GM23338 (cell line): ENCODE measurements at regions not wholly inside any gene's neighbourhood (a gene's known extent, or its start where the extent isn't known, plus 50 kb on each side); places are given as distances from the start of the nearest gene placed in this dataset.

Experiments used
- ATAC-seq: fragments of 200-7000 bp; cut with Tn5 transposase; 3 replicates; pipeline ENCODE4 v1.9.1; 2020
- DNase-seq: peaks from one replicate; pipeline ENCODE4 v3.0.0-alpha.2; 2015; ENCODE audit warnings: low spot score
- H2AFZ ChIP-seq: fragments of 200-600 bp; sonication (generic); 2 replicates; pipeline ENCODE4 v1.8.0; 2016; ENCODE audit warnings: antibody characterized with exemption, mild to moderate bottlenecking, moderate library complexity
- H3F3A ChIP-seq: fragments of 200-600 bp; sonication (generic); replicated peaks from 2 replicates; pipeline ENCODE4 v1.8.0; 2017; ENCODE audit warnings: antibody characterized with exemption, mixed run types, low read depth
- H3K27ac ChIP-seq: fragments of 200-600 bp; sonication (generic); 2 replicates; pipeline ENCODE4 v1.6.1; 2016; ENCODE audit warnings: low read depth
- H3K27me3 ChIP-seq: fragments of 200-600 bp; sonication (generic); 2 replicates; pipeline ENCODE4 v1.8.0; 2016; ENCODE audit warnings: mild to moderate bottlenecking, mixed run types, moderate library complexity; ENCODE audit not compliant: insufficient read depth
- H3K36me3 ChIP-seq: fragments of 200-600 bp; sonication (generic); 2 replicates; pipeline ENCODE4 v1.8.0; 2016; ENCODE audit warnings: mild to moderate bottlenecking; ENCODE audit not compliant: insufficient read depth
- H3K4me1 ChIP-seq: fragments of 200-600 bp; sonication (generic); 2 replicates; pipeline ENCODE4 v1.8.0; 2016; ENCODE audit warnings: mild to moderate bottlenecking, moderate library complexity; ENCODE audit not compliant: insufficient read depth
- H3K4me2 ChIP-seq: fragments of 200-600 bp; sonication (generic); 2 replicates; pipeline ENCODE4 v1.7.1; 2017; ENCODE audit warnings: mixed run types
- H3K4me3 ChIP-seq: fragments of 200-600 bp; sonication (generic); 2 replicates; pipeline ENCODE4 v1.6.1; 2016; ENCODE audit warnings: mixed run types
- H3K79me2 ChIP-seq: fragments of 200-600 bp; sonication (generic); replicated peaks from 2 replicates; pipeline ENCODE4 v1.8.0; 2017; ENCODE audit warnings: mild to moderate bottlenecking; ENCODE audit not compliant: insufficient read depth
- H3K9me2 ChIP-seq: fragments of 200-600 bp; sonication (generic); 2 replicates; pipeline ENCODE4 v1.8.0; 2017; ENCODE audit not compliant: insufficient read depth
- H4K20me1 ChIP-seq: fragments of 200-600 bp; sonication (generic); replicated peaks from 2 replicates; pipeline ENCODE4 v1.8.0; 2017; ENCODE audit warnings: mild to moderate bottlenecking; ENCODE audit not compliant: insufficient read depth
- H3K27ac Mint-ChIP-seq: 2 replicates; pipeline ENCODE4 v1.8.0; 2020; ENCODE audit warnings: inconsistent platforms, mild to moderate bottlenecking, moderate library complexity, mixed read lengths
- H3K27me3 Mint-ChIP-seq: 3 replicates; pipeline ENCODE4 v1.8.0; 2022; ENCODE audit warnings: low read depth, mild to moderate bottlenecking, moderate library complexity, mixed read lengths, inconsistent platforms; ENCODE audit not compliant: insufficient read depth, poor library complexity
- H3K36me3 Mint-ChIP-seq: 3 replicates; pipeline ENCODE4 v1.8.0; 2021; ENCODE audit warnings: low read depth, mild to moderate bottlenecking, inconsistent platforms, moderate library complexity, mixed read lengths
- H3K4me1 Mint-ChIP-seq: 3 replicates; pipeline ENCODE4 v1.8.0; 2020; ENCODE audit warnings: mild to moderate bottlenecking, inconsistent platforms, mixed read lengths
- H3K4me3 Mint-ChIP-seq: 3 replicates; pipeline ENCODE4 v1.8.0; 2021; ENCODE audit warnings: moderate library complexity, mild to moderate bottlenecking, inconsistent platforms, mixed read lengths
- H3K9me3 Mint-ChIP-seq: 3 replicates; pipeline ENCODE4 v1.8.0; 2020; ENCODE audit warnings: moderate library complexity, mild to moderate bottlenecking, inconsistent platforms, mixed read lengths
- EZH2 ChIP-seq: fragments of 200-600 bp; sonication (generic); IDR thresholded peaks from one replicate; pipeline ENCODE4 v1.8.0; 2017; ENCODE audit warnings: antibody characterized with exemption, mild to moderate bottlenecking, low read depth; ENCODE audit not compliant: unreplicated experiment
- JUNB ChIP-seq: IDR thresholded peaks from one replicate; pipeline ENCODE4 v1.6.1; 2016; ENCODE audit warnings: antibody characterized with exemption; ENCODE audit not compliant: unreplicated experiment
- NANOG ChIP-seq: IDR thresholded peaks from 2 replicates; pipeline ENCODE4 v1.6.1; 2016; ENCODE audit warnings: antibody characterized with exemption, borderline replicate concordance
- STAT1 ChIP-seq: IDR thresholded peaks from one replicate; pipeline ENCODE4 v1.6.1; 2016; ENCODE audit warnings: antibody characterized with exemption; ENCODE audit not compliant: unreplicated experiment
- TF ChIP-seq, protein P1 (sequence below): fragments of 250-450 bp; sonication (Bioruptor Pico); IDR thresholded peaks from 2 replicates; pipeline ENCODE4 v1.5.0; 2020; ENCODE audit warnings: mild to moderate bottlenecking, moderate library complexity
- TF ChIP-seq, protein P2 (sequence below): IDR thresholded peaks from 2 replicates; pipeline ENCODE4 v1.6.1; 2016; ENCODE audit warnings: antibody characterized with exemption

DNA sequence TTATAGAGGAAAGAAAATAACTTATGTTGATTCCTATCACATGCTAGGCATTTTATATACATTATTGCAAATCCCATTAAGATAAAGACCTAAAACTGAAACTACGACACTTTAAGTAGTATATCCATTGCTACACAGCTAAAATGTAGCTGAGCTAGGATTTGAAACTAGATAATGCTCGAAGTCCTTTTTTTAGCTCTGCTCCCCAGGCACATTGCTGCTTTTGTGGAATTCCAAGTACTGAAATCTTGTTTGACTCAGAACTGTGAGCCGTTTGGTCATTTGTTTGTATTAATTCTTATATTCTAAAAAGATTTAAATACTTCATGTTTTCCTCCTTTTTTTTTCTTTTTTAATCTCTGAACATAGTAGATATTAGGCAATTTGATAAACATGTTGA, 644.8 kb downstream of the HACE1 start (continued):
- TF ChIP-seq, protein P1, sequence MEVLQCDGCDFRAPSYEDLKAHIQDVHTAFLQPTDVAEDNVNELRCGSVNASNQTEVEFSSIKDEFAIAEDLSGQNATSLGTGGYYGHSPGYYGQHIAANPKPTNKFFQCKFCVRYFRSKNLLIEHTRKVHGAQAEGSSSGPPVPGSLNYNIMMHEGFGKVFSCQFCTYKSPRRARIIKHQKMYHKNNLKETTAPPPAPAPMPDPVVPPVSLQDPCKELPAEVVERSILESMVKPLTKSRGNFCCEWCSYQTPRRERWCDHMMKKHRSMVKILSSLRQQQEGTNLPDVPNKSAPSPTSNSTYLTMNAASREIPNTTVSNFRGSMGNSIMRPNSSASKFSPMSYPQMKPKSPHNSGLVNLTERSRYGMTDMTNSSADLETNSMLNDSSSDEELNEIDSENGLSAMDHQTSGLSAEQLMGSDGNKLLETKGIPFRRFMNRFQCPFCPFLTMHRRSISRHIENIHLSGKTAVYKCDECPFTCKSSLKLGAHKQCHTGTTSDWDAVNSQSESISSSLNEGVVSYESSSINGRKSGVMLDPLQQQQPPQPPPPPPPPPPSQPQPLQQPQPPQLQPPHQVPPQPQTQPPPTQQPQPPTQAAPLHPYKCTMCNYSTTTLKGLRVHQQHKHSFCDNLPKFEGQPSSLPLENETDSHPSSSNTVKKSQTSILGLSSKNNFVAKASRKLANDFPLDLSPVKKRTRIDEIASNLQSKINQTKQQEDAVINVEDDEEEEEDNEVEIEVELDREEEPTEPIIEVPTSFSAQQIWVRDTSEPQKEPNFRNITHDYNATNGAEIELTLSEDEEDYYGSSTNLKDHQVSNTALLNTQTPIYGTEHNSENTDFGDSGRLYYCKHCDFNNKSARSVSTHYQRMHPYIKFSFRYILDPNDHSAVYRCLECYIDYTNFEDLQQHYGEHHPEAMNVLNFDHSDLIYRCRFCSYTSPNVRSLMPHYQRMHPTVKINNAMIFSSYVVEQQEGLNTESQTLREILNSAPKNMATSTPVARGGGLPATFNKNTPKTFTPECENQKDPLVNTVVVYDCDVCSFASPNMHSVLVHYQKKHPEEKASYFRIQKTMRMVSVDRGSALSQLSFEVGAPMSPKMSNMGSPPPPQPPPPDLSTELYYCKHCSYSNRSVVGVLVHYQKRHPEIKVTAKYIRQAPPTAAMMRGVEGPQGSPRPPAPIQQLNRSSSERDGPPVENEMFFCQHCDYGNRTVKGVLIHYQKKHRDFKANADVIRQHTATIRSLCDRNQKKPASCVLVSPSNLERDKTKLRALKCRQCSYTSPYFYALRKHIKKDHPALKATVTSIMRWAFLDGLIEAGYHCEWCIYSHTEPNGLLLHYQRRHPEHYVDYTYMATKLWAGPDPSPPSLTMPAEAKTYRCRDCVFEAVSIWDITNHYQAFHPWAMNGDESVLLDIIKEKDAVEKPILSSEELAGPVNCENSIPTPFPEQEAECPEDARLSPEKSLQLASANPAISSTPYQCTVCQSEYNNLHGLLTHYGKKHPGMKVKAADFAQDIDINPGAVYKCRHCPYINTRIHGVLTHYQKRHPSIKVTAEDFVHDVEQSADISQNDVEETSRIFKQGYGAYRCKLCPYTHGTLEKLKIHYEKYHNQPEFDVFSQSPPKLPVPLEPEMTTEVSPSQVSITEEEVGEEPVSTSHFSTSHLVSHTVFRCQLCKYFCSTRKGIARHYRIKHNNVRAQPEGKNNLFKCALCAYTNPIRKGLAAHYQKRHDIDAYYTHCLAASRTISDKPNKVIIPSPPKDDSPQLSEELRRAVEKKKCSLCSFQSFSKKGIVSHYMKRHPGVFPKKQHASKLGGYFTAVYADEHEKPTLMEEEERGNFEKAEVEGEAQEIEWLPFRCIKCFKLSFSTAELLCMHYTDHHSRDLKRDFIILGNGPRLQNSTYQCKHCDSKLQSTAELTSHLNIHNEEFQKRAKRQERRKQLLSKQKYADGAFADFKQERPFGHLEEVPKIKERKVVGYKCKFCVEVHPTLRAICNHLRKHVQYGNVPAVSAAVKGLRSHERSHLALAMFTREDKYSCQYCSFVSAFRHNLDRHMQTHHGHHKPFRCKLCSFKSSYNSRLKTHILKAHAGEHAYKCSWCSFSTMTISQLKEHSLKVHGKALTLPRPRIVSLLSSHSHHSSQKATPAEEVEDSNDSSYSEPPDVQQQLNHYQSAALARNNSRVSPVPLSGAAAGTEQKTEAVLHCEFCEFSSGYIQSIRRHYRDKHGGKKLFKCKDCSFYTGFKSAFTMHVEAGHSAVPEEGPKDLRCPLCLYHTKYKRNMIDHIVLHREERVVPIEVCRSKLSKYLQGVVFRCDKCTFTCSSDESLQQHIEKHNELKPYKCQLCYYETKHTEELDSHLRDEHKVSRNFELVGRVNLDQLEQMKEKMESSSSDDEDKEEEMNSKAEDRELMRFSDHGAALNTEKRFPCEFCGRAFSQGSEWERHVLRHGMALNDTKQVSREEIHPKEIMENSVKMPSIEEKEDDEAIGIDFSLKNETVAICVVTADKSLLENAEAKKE (CRISPR knock-in tag) = no peak
- TF ChIP-seq STAT1 = no peak

DNA sequence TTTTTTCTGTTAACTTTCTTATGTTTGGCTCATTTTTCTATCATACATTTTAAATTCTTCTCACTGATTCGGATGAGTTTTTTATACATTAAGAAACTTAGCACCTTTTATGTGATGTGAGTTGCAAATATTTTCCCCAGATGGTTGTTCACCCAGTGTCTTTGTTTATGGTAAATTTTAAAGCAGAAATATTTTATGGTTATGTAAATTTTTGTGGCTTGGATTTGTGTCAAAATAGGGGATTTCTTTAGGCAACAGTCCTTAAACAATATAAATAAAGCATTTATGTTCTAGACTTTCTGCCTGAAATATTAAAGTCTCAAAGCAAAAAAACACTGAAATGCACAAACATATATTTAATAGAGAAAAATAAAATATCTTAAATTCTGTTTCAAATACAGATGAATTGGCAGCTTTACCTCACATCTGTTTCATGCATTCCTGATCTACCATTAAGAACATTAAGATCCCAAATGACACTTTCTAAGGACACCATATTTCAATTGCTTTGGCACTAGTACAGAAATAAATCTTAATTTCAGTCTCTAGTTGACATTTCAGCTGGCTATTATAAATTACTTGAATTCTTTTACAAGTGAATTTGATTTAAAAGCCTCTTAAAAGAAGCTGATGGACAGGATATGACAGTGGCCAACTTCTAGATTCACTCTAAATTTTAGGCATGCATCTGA, 646.6 kb downstream of the HACE1 start:
- H3K4me1 ChIP-seq = no peaks in the 10 kb centered on the region
- Mint-ChIP-seq H3K27me3 (no peaks in the 10 kb centered on the region), H3K4me1 (no peaks in the 10 kb centered on the region), H3K9me3 (no peaks in the 10 kb centered on the region), H3K27ac (no peak overlapping the region), H3K4me3 (no peak overlapping the region), H3K36me3 (no peaks in the 10 kb centered on the region)
- no peak overlapping the region for H3K4me3 ChIP-seq
- H3K36me3 ChIP-seq = no peaks in the 10 kb centered on the region
- DNase-seq = no peak
- H3K4me2 ChIP-seq = no peak overlapping the region
- no peaks in the 10 kb centered on the region for H4K20me1 ChIP-seq
- no peak for ATAC-seq
- peaks cover 5% of the 10 kb centered on the region; the same call in 1 of the 2 replicates for H3K9me2 ChIP-seq
- H3K27ac ChIP-seq = no peak overlapping the region
- H3K27me3 ChIP-seq = no peaks in the 10 kb centered on the region
- no peak for TF ChIP-seq JUNB
- no peak for TF ChIP-seq NANOG
- TF ChIP-seq EZH2 = no peak
- TF ChIP-seq, protein P2, sequence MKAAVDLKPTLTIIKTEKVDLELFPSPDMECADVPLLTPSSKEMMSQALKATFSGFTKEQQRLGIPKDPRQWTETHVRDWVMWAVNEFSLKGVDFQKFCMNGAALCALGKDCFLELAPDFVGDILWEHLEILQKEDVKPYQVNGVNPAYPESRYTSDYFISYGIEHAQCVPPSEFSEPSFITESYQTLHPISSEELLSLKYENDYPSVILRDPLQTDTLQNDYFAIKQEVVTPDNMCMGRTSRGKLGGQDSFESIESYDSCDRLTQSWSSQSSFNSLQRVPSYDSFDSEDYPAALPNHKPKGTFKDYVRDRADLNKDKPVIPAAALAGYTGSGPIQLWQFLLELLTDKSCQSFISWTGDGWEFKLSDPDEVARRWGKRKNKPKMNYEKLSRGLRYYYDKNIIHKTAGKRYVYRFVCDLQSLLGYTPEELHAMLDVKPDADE = no peak
- no peaks in the 10 kb centered on the region for H3F3A ChIP-seq
- no peaks in the 10 kb centered on the region for H3K79me2 ChIP-seq
- no peak overlapping the region for H2AFZ ChIP-seq
